ENCODE measurements at regions not wholly inside any gene's neighbourhood (a gene's known extent, or its start where the extent isn't known, plus 50 kb on each side); places are given as distances from the start of the nearest gene placed in this dataset.

DNA sequence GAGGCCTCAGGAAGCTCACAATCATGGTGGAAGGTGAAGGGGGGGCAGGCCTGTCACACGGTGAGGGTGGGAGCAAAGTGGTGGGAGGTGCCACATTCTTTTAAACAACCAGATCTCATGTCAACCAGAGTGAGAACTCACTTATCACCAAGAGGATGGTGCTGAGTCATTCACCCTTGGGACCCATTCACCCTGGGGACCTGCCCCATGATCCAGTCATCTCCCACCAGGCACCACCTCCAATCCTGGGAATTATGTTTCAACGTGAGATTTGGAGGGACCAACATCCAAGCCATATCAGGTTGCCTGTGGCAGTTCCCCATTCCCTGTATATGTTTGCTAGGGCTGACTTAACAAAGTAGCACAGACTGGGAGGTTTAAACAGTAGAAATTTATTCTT, 318.4 kb upstream of the CLNK start:
- H3K36me3 ChIP-seq (ENCODE audit: control insufficient read depth, insufficient read depth, low read length) = no peaks in the 10 kb centered on the region
- no peaks in the 10 kb centered on the region for H3K9me1 ChIP-seq (ENCODE audit: insufficient read depth, low read length)
- H4K20me1 ChIP-seq (ENCODE audit: insufficient read depth, low read length) = no peaks in the 10 kb centered on the region
- POLR2A ChIA-PET (ENCODE audit: unreplicated experiment) = no interaction called here
- no CpG with 5 or more reads among the region's 2 CpGs for WGBS, 2 experiments (ENCODE audit: extremely low coverage in 2 of 2, insufficient read length in 1 of 2)
- H4K5ac ChIP-seq (ENCODE audit: low read depth, low read length) = no peak overlapping the region
- H3K4me2 ChIP-seq (ENCODE audit: low read depth, low read length) = no peak overlapping the region
- H3K9ac ChIP-seq (ENCODE audit: low read depth, low read length) = no peak overlapping the region
- intact Hi-C loops (cut with micrococcal nuclease) (no loop called here), in situ Hi-C loops (cut with MboI; ENCODE audit: low sequenced_read_pairs) (no loop called here), dilution Hi-C loops (cut with HindIII; ENCODE audit: low sequenced_read_pairs, unreplicated experiment) (no loop called here)
- H3K4me3 ChIP-seq (ENCODE audit: insufficient read depth, low read depth, low read length) = no peak overlapping the region
- no peak overlapping the region for H3K4ac ChIP-seq (ENCODE audit: low read depth, low read length)
- no peak overlapping the region for H3K18ac ChIP-seq (ENCODE audit: low read depth, low read length)
- H2BK20ac ChIP-seq (ENCODE audit: low read depth, low read length) = no peak overlapping the region
- no peak overlapping the region for H3K56ac ChIP-seq (ENCODE audit: extremely low read depth, insufficient read depth, low read length)
- no peak overlapping the region for H2BK15ac ChIP-seq (ENCODE audit: low read depth, low read length)
- no peak for DNase-seq
- H2BK5ac ChIP-seq (ENCODE audit: low read depth, low read length, poor library complexity, severe bottlenecking) = no peak overlapping the region
- H2AK5ac ChIP-seq (ENCODE audit: low read depth, low read length) = no peak overlapping the region
- H4K8ac ChIP-seq (ENCODE audit: low read depth in 2 of 2, low read length in 2 of 2) = no peak overlapping the region
- no peak overlapping the region for H2AK9ac ChIP-seq (replicated peaks; ENCODE audit: low read depth, low read length, poor library complexity)
- H2BK120ac ChIP-seq (ENCODE audit: low read depth, low read length) = no peak overlapping the region
- H3K27me3 ChIP-seq (ENCODE audit: control insufficient read depth, insufficient read depth, low read length) = no peaks in the 10 kb centered on the region
- no peak for ATAC-seq (ENCODE audit: low read depth)
- no peak overlapping the region for H3K23ac ChIP-seq (ENCODE audit: low read depth, low read length)
- TF ChIP-seq NFE2L2 (IDR thresholded peaks at IDR 0.05; ENCODE audit: low read depth, low read length) (no peak), RFX5 (IDR thresholded peaks at IDR 0.05; ENCODE audit: low read depth, low read length) (no peak), CEBPB (IDR thresholded peaks at IDR 0.05; ENCODE audit: low read depth, low read length) (no peak)
- TF ChIP-seq, protein P1, sequence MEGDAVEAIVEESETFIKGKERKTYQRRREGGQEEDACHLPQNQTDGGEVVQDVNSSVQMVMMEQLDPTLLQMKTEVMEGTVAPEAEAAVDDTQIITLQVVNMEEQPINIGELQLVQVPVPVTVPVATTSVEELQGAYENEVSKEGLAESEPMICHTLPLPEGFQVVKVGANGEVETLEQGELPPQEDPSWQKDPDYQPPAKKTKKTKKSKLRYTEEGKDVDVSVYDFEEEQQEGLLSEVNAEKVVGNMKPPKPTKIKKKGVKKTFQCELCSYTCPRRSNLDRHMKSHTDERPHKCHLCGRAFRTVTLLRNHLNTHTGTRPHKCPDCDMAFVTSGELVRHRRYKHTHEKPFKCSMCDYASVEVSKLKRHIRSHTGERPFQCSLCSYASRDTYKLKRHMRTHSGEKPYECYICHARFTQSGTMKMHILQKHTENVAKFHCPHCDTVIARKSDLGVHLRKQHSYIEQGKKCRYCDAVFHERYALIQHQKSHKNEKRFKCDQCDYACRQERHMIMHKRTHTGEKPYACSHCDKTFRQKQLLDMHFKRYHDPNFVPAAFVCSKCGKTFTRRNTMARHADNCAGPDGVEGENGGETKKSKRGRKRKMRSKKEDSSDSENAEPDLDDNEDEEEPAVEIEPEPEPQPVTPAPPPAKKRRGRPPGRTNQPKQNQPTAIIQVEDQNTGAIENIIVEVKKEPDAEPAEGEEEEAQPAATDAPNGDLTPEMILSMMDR (conservative IDR thresholded peaks at IDR 0.05; ENCODE audit: low read depth, low read length) = no peak
- TF ChIP-seq, protein P2, sequence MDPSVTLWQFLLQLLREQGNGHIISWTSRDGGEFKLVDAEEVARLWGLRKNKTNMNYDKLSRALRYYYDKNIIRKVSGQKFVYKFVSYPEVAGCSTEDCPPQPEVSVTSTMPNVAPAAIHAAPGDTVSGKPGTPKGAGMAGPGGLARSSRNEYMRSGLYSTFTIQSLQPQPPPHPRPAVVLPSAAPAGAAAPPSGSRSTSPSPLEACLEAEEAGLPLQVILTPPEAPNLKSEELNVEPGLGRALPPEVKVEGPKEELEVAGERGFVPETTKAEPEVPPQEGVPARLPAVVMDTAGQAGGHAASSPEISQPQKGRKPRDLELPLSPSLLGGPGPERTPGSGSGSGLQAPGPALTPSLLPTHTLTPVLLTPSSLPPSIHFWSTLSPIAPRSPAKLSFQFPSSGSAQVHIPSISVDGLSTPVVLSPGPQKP (IDR thresholded peaks at IDR 0.05; ENCODE audit: borderline replicate concordance, low read depth, low read length) = no peak
- no TSS peak for BruUV-seq (replicated peaks)
- no peaks in the 10 kb centered on the region for H3K4me1 ChIP-seq (ENCODE audit: control insufficient read depth, insufficient read depth, low read length)
- no peak overlapping the region for H2AFZ ChIP-seq (replicated peaks; ENCODE audit: low read length, poor library complexity)
- no peak overlapping the region for H3K27ac ChIP-seq (ENCODE audit: insufficient read depth, low read length)
- H4K91ac ChIP-seq (ENCODE audit: insufficient read depth, low read depth, low read length) = no peak overlapping the region
- H3K79me1 ChIP-seq (ENCODE audit: low read depth in 1 of 2, low read length in 2 of 2) = no peaks in the 10 kb centered on the region
- CTCF ChIA-PET = no interaction called here
- H3K9me3 ChIP-seq (ENCODE audit: control insufficient read depth, insufficient read depth, low read length) = peaks cover 4% of the 10 kb centered on the region; the same call in 1 of the 2 replicates
- H3K14ac ChIP-seq (replicated peaks; ENCODE audit: low read depth, low read length) = no peak overlapping the region

Data from IMR-90 (cell line).